ENCODE measurements at regions not wholly inside any gene's neighbourhood (a gene's known extent, or its start where the extent isn't known, plus 50 kb on each side); places are given as distances from the start of the nearest gene placed in this dataset.

GRCh38 chr7:32257621-32258020 is 187.4 kb upstream of the PDE1C start:
- Histone ChIP-seq H3K9ac (ENCODE audit: low read depth, low read length, poor library complexity, severe bottlenecking) (no peak overlapping the region), H3K4me3 (ENCODE audit: low read length, poor library complexity, severe bottlenecking) (no peak overlapping the region), H3K9me3 (ENCODE audit: insufficient read depth, low read depth, low read length) (no peaks in the 10 kb centered on the region), H3K4me2 (ENCODE audit: low read depth, low read length, poor library complexity, severe bottlenecking) (no peak overlapping the region), H3F3A (ENCODE audit: low read depth) (no peaks in the 10 kb centered on the region), H3K79me2 (ENCODE audit: insufficient read depth, low read length) (no peaks in the 10 kb centered on the region), H3K4me1 (ENCODE audit: insufficient read depth, low read length, poor library complexity, severe bottlenecking) (no peaks in the 10 kb centered on the region), H3K9me2 (replicated peaks; ENCODE audit: low read depth, low read length) (no peaks in the 10 kb centered on the region), H4K20me1 (ENCODE audit: insufficient read depth, low read length, poor library complexity, severe bottlenecking) (no peaks in the 10 kb centered on the region), H3K36me3 (ENCODE audit: insufficient read depth, low read length) (no peaks in the 10 kb centered on the region), H3K27me3 (ENCODE audit: insufficient read depth, low read length, poor library complexity, severe bottlenecking) (no peaks in the 10 kb centered on the region), H2AFZ (ENCODE audit: low read length) (no peak overlapping the region)
- TF ChIP-seq EZH2phosphoT487 (IDR thresholded peaks at IDR 0.05; ENCODE audit: borderline replicate concordance), result no peak
- no peak for TF ChIP-seq CTCF (conservative IDR thresholded peaks at IDR 0.05; ENCODE audit: low read length)

GRCh38 chr7:32256811-32257210 is 186.6 kb upstream of the PDE1C start:
- Histone ChIP-seq H3K79me2 (ENCODE audit: insufficient read depth, low read length) (no peaks in the 10 kb centered on the region), H3K4me3 (ENCODE audit: low read length, poor library complexity, severe bottlenecking) (no peak overlapping the region), H3K27me3 (ENCODE audit: insufficient read depth, low read length, poor library complexity, severe bottlenecking) (no peaks in the 10 kb centered on the region), H3K36me3 (ENCODE audit: insufficient read depth, low read length) (no peaks in the 10 kb centered on the region), H3K4me1 (ENCODE audit: insufficient read depth, low read length, poor library complexity, severe bottlenecking) (no peaks in the 10 kb centered on the region), H3K9me2 (replicated peaks; ENCODE audit: low read depth, low read length) (no peaks in the 10 kb centered on the region), H3K9ac (ENCODE audit: low read depth, low read length, poor library complexity, severe bottlenecking) (no peak overlapping the region), H2AFZ (ENCODE audit: low read length) (no peak overlapping the region), H4K20me1 (ENCODE audit: insufficient read depth, low read length, poor library complexity, severe bottlenecking) (no peaks in the 10 kb centered on the region), H3K9me3 (ENCODE audit: insufficient read depth, low read depth, low read length) (no peaks in the 10 kb centered on the region), H3K4me2 (ENCODE audit: low read depth, low read length, poor library complexity, severe bottlenecking) (no peak overlapping the region), H3F3A (ENCODE audit: low read depth) (no peaks in the 10 kb centered on the region)
- TF ChIP-seq CTCF (conservative IDR thresholded peaks at IDR 0.05; ENCODE audit: low read length), result no peak
- no peak for TF ChIP-seq EZH2phosphoT487 (IDR thresholded peaks at IDR 0.05; ENCODE audit: borderline replicate concordance)

GRCh38 chr7:32256376-32256775 is 186.2 kb upstream of the PDE1C start:
- Histone ChIP-seq H3K36me3 (ENCODE audit: insufficient read depth, low read length) (no peaks in the 10 kb centered on the region), H3K9me3 (ENCODE audit: insufficient read depth, low read depth, low read length) (no peaks in the 10 kb centered on the region), H3K4me1 (ENCODE audit: insufficient read depth, low read length, poor library complexity, severe bottlenecking) (no peaks in the 10 kb centered on the region), H3K4me2 (ENCODE audit: low read depth, low read length, poor library complexity, severe bottlenecking) (no peak overlapping the region), H4K20me1 (ENCODE audit: insufficient read depth, low read length, poor library complexity, severe bottlenecking) (no peaks in the 10 kb centered on the region), H2AFZ (ENCODE audit: low read length) (no peak overlapping the region), H3K4me3 (ENCODE audit: low read length, poor library complexity, severe bottlenecking) (no peak overlapping the region), H3K27me3 (ENCODE audit: insufficient read depth, low read length, poor library complexity, severe bottlenecking) (no peaks in the 10 kb centered on the region), H3F3A (ENCODE audit: low read depth) (no peaks in the 10 kb centered on the region), H3K9ac (ENCODE audit: low read depth, low read length, poor library complexity, severe bottlenecking) (no peak overlapping the region), H3K9me2 (replicated peaks; ENCODE audit: low read depth, low read length) (no peaks in the 10 kb centered on the region), H3K79me2 (ENCODE audit: insufficient read depth, low read length) (no peaks in the 10 kb centered on the region)
- TF ChIP-seq EZH2phosphoT487 (IDR thresholded peaks at IDR 0.05; ENCODE audit: borderline replicate concordance), result no peak
- TF ChIP-seq CTCF (conservative IDR thresholded peaks at IDR 0.05; ENCODE audit: low read length), result no peak

All from Loucy (cell line).